Neural cell (in vitro differentiated cells): ENCODE measurements at regions not wholly inside any gene's neighbourhood (a gene's known extent, or its start where the extent isn't known, plus 50 kb on each side); places are given as distances from the start of the nearest gene placed in this dataset.

ENCODE experiments used
- H2AFZ ChIP-seq: fragments of 200-600, 300-800 bp; sonication (generic), shearing (Covaris generic); 2 replicates; pipeline ENCODE4 v1.6.0; 2014; ENCODE audit warnings: low read depth, mild to moderate bottlenecking, antibody characterized with exemption, low read length, moderate library complexity
- H3F3A ChIP-seq: fragments of 200-600 bp; shearing (Covaris generic); 2 replicates; pipeline ENCODE4 v1.6.1; 2016; ENCODE audit warnings: mild to moderate bottlenecking, moderate library complexity, mixed read lengths, antibody characterized with exemption, low read length; ENCODE audit not compliant: insufficient read depth, poor library complexity, severe bottlenecking
- H3K27ac ChIP-seq: fragments of 200-600, 300-800 bp; sonication (generic), shearing (Covaris generic); 2 replicates; pipeline ENCODE4 v1.5.1; 2014; ENCODE audit warnings: mild to moderate bottlenecking, low read length, moderate library complexity
- H3K27me3 ChIP-seq: fragments of 300-800, 200-600 bp; sonication (generic), shearing (Covaris generic); 2 replicates; pipeline ENCODE4 v1.6.0; 2014; ENCODE audit warnings: mild to moderate bottlenecking, low read depth, low read length, moderate library complexity; ENCODE audit not compliant: insufficient read depth
- H3K36me3 ChIP-seq: fragments of 300-800, 200-600 bp; sonication (generic), shearing (Covaris generic); 2 replicates; pipeline ENCODE4 v1.5.1; 2014; ENCODE audit warnings: mild to moderate bottlenecking, antibody characterized with exemption, low read length, moderate library complexity; ENCODE audit not compliant: insufficient read depth
- H3K4me2 ChIP-seq: fragments of 300-800, 200-600 bp; sonication (generic), shearing (Covaris generic); 2 replicates; pipeline ENCODE4 v1.6.0; 2014; ENCODE audit warnings: mild to moderate bottlenecking, low read length
- H3K4me3 ChIP-seq: fragments of 300-800, 200-600 bp; sonication (generic), shearing (Covaris generic); 2 replicates; pipeline ENCODE4 v1.5.1; 2014; ENCODE audit warnings: mild to moderate bottlenecking, low read length, moderate library complexity
- H3K79me2 ChIP-seq: fragments of 200-600 bp; shearing (Covaris generic); replicated peaks from 2 replicates; pipeline ENCODE4 v1.6.0; 2014; ENCODE audit warnings: mild to moderate bottlenecking, low read length, moderate library complexity; ENCODE audit not compliant: insufficient read depth
- H3K9ac ChIP-seq: fragments of 300-800, 200-600 bp; sonication (generic), shearing (Covaris generic); 2 replicates; pipeline ENCODE4 v1.6.1; 2016; ENCODE audit warnings: mild to moderate bottlenecking, low read length, mixed read lengths
- H3K9me2 ChIP-seq: fragments of 200-600 bp; shearing (Covaris generic); 2 replicates; pipeline ENCODE4 v1.6.1; 2016; ENCODE audit warnings: mild to moderate bottlenecking, low read length, mixed read lengths; ENCODE audit not compliant: insufficient read depth
- H3K9me3 ChIP-seq: fragments of 200-600, 300-800 bp; sonication (generic), shearing (Covaris generic); 2 replicates; pipeline ENCODE4 v1.6.1; 2016; ENCODE audit warnings: mild to moderate bottlenecking, mixed run types, low read length, moderate library complexity, mixed read lengths
- H4K20me1 ChIP-seq: fragments of 200-600 bp; shearing (Covaris generic); 2 replicates; pipeline ENCODE4 v1.6.1; 2016; ENCODE audit warnings: mild to moderate bottlenecking, mixed run types; ENCODE audit not compliant: insufficient read depth
- EP300 ChIP-seq: fragments of 450-650 bp; conservative IDR thresholded peaks from 2 replicates; pipeline ENCODE4 v1.6.1; 2014; ENCODE audit warnings: antibody characterized with exemption, mild to moderate bottlenecking, moderate library complexity; ENCODE audit not compliant: poor library complexity, severe bottlenecking
- EZH2 ChIP-seq: fragments of 200-600, 300-800 bp; shearing (Covaris generic), sonication (generic); IDR thresholded peaks from 2 replicates; pipeline ENCODE4 v1.6.1; 2014; ENCODE audit warnings: antibody characterized with exemption, low read length, borderline replicate concordance, mild to moderate bottlenecking; ENCODE audit not compliant: insufficient read depth, poor library complexity, severe bottlenecking
- MXI1 ChIP-seq: fragments of 450-650 bp; conservative IDR thresholded peaks from 2 replicates; pipeline ENCODE4 v1.6.1; 2014; ENCODE audit warnings: antibody characterized with exemption, mild to moderate bottlenecking; ENCODE audit not compliant: poor library complexity, severe bottlenecking
- POLR2AphosphoS5 ChIP-seq: IDR thresholded peaks from 2 replicates; pipeline ENCODE4 v1.6.1; 2012
- RAD21 ChIP-seq: fragments of 450-650 bp; conservative IDR thresholded peaks from 2 replicates; pipeline ENCODE4 v1.6.1; 2014; ENCODE audit warnings: antibody characterized with exemption, mild to moderate bottlenecking, moderate library complexity
- REST ChIP-seq: IDR thresholded peaks from 2 replicates; pipeline ENCODE4 v1.6.1; 2012; ENCODE audit warnings: borderline replicate concordance
- SMC3 ChIP-seq: fragments of 450-650 bp; conservative IDR thresholded peaks from 2 replicates; pipeline ENCODE4 v1.6.1; 2014; ENCODE audit warnings: antibody characterized with exemption, mild to moderate bottlenecking, moderate library complexity; ENCODE audit not compliant: poor library complexity
- TAF1 ChIP-seq: IDR thresholded peaks from 2 replicates; pipeline ENCODE4 v1.6.1; 2012; ENCODE audit warnings: low read depth
- TF ChIP-seq, protein P1 (sequence below): fragments of 450-650 bp; IDR thresholded peaks from 2 replicates; pipeline ENCODE4 v1.5.1; 2014; ENCODE audit warnings: antibody characterized with exemption, mild to moderate bottlenecking, moderate library complexity; ENCODE audit not compliant: poor library complexity, severe bottlenecking

- Histone ChIP-seq H3K9ac (no peak overlapping the region), H2AFZ (no peak overlapping the region), H3K79me2 (no peaks in the 10 kb centered on the region), H3K27me3 (no peaks in the 10 kb centered on the region), H4K20me1 (no peaks in the 10 kb centered on the region), H3K4me2 (no peak overlapping the region), H3K4me3 (no peak overlapping the region), H3F3A (no peaks in the 10 kb centered on the region), H3K9me2 (no peaks in the 10 kb centered on the region), H3K9me3 (no peaks in the 10 kb centered on the region), H3K27ac (no peak overlapping the region), H3K36me3 (no peaks in the 10 kb centered on the region)
- TF ChIP-seq, protein P1, sequence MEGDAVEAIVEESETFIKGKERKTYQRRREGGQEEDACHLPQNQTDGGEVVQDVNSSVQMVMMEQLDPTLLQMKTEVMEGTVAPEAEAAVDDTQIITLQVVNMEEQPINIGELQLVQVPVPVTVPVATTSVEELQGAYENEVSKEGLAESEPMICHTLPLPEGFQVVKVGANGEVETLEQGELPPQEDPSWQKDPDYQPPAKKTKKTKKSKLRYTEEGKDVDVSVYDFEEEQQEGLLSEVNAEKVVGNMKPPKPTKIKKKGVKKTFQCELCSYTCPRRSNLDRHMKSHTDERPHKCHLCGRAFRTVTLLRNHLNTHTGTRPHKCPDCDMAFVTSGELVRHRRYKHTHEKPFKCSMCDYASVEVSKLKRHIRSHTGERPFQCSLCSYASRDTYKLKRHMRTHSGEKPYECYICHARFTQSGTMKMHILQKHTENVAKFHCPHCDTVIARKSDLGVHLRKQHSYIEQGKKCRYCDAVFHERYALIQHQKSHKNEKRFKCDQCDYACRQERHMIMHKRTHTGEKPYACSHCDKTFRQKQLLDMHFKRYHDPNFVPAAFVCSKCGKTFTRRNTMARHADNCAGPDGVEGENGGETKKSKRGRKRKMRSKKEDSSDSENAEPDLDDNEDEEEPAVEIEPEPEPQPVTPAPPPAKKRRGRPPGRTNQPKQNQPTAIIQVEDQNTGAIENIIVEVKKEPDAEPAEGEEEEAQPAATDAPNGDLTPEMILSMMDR, result no peak
- TF ChIP-seq SMC3 (no peak), MXI1 (no peak), EZH2 (no peak), EP300 (no peak), RAD21 (no peak), POLR2AphosphoS5 (no peak), REST (no peak), TAF1 (no peak)
Observed at GRCh38 chr4:124839786-124840390, 127.4 kb upstream of the ANKRD50 start.

GRCh38 chr4:124833831-124834505 lies 121.4 kb upstream of the ANKRD50 start:
- Histone ChIP-seq H3K4me3 (no peak overlapping the region), H3K36me3 (no peaks in the 10 kb centered on the region), H2AFZ (no peak overlapping the region), H3K27ac (no peak overlapping the region), H3K79me2 (no peaks in the 10 kb centered on the region), H3K9me2 (no peaks in the 10 kb centered on the region), H3K9me3 (peaks cover 3% of the 10 kb centered on the region), H4K20me1 (no peaks in the 10 kb centered on the region), H3K9ac (no peak overlapping the region), H3K4me2 (no peak overlapping the region), H3F3A (no peaks in the 10 kb centered on the region), H3K27me3 (no peaks in the 10 kb centered on the region)
- TF ChIP-seq TAF1, result no peak
- TF ChIP-seq MXI1, result no peak
- no peak for TF ChIP-seq RAD21
- TF ChIP-seq, protein P1, result no peak
- no peak for TF ChIP-seq POLR2AphosphoS5
- TF ChIP-seq SMC3, result no peak
- TF ChIP-seq REST, result no peak
- TF ChIP-seq EP300, result no peak
- no peak for TF ChIP-seq EZH2
